Activated CD8-positive, alpha-beta memory T cell treated with anti-CD3 and anti-CD28 coated beads for 24 hours (primary cell): ENCODE measurements at regions not wholly inside any gene's neighbourhood (a gene's known extent, or its start where the extent isn't known, plus 50 kb on each side); places are given as distances from the start of the nearest gene placed in this dataset.

Experiments used
- DNase-seq: peaks from one replicate; pipeline ENCODE4 v3.0.0-alpha.2; 2020

GRCh38 chr15:96692826-96693225, 362.3 kb downstream of the NR2F2 start:
- DNase-seq: no peak

- no peak for DNase-seq
These were observed 363.0 kb downstream of the NR2F2 start for GRCh38 chr15:96693515-96693914.

GRCh38 chr15:96693990-96694517, 363.6 kb downstream of the NR2F2 start:
- no peak for DNase-seq

GRCh38 chr15:96695426-96695825, 364.9 kb downstream of the NR2F2 start:
- DNase-seq: no peak

GRCh38 chr15:96699871-96700401, 369.4 kb downstream of the NR2F2 start:
- DNase-seq: no peak

- DNase-seq: no peak
These were observed 370.1 kb downstream of the NR2F2 start for GRCh38 chr15:96700555-96700954.

- DNase-seq: no peak
These were observed 370.9 kb downstream of the NR2F2 start for GRCh38 chr15:96701443-96701842.

GRCh38 chr15:96701877-96702276, 371.4 kb downstream of the NR2F2 start:
- DNase-seq: no peak

- DNase-seq: no peak
These were observed 372.1 kb downstream of the NR2F2 start for GRCh38 chr15:96702589-96702988.

- no peak for DNase-seq
These were observed 372.6 kb downstream of the NR2F2 start for GRCh38 chr15:96703091-96703490.

- no peak for DNase-seq
These were observed 373.5 kb downstream of the NR2F2 start for GRCh38 chr15:96703794-96704550.

GRCh38 chr15:96716075-96716474, 385.6 kb downstream of the NR2F2 start:
- no peak for DNase-seq

- no peak for DNase-seq
These were observed 386.0 kb downstream of the NR2F2 start for GRCh38 chr15:96716478-96716877.

GRCh38 chr15:96720251-96720650, 389.8 kb downstream of the NR2F2 start:
- DNase-seq: no peak

GRCh38 chr15:96720656-96721055, 390.2 kb downstream of the NR2F2 start:
- no peak for DNase-seq

GRCh38 chr15:96728591-96728990, 398.1 kb downstream of the NR2F2 start:
- no peak for DNase-seq

- DNase-seq: no peak
These were observed 402.2 kb downstream of the NR2F2 start for GRCh38 chr15:96732704-96733103.

- no peak for DNase-seq
These were observed 403.2 kb downstream of the NR2F2 start for GRCh38 chr15:96733721-96734120.

- DNase-seq: no peak
These were observed 405.2 kb downstream of the NR2F2 start for GRCh38 chr15:96735632-96736240.

GRCh38 chr15:96736384-96736783, 405.9 kb downstream of the NR2F2 start:
- DNase-seq: no peak

GRCh38 chr15:96737408-96737807, 406.9 kb downstream of the NR2F2 start:
- DNase-seq: no peak

- no peak for DNase-seq
These were observed 416.2 kb downstream of the NR2F2 start for GRCh38 chr15:96746665-96747064.

GRCh38 chr15:96747291-96747690, 416.8 kb downstream of the NR2F2 start:
- no peak for DNase-seq

- no peak for DNase-seq
These were observed 419.9 kb downstream of the NR2F2 start for GRCh38 chr15:96750361-96750760.
